Left lung (tissue), 4 donors: ENCODE measurements at regions not wholly inside any gene's neighbourhood (a gene's known extent, or its start where the extent isn't known, plus 50 kb on each side); places are given as distances from the start of the nearest gene placed in this dataset.

Experiments used
- ATAC-seq: fragments of 200-7000 bp; cut with Tn5 transposase; one replicate; pipeline ENCODE4 v1.9.1; 2020; ENCODE audit warnings: moderate library complexity
- DNase-seq, 4 donors: peaks; one replicate each; pipeline ENCODE4 v3.0.0-alpha.2; 2013 to 2020
- H3K27ac ChIP-seq, 2 donors: fragments of 200-600 bp; sonication (generic) in 1 of 2; one replicate each; pipeline versions ENCODE4 v1.5.0 to v1.8.0; 2020 to 2021
- H3K27me3 ChIP-seq, 2 donors: fragments of 200-600 bp; sonication (generic) in 1 of 2; one replicate each; pipeline versions ENCODE4 v1.5.0 to v1.8.0; 2020 to 2021
- H3K36me3 ChIP-seq, 2 donors: fragments of 200-600 bp; sonication (generic) in 1 of 2; one replicate each; pipeline versions ENCODE4 v1.5.0 to v1.8.0; 2020 to 2021
- H3K4me1 ChIP-seq, 2 donors: fragments of 200-600 bp; one replicate each; pipeline ENCODE4 v1.8.0; 2021
- H3K4me3 ChIP-seq, 2 donors: fragments of 200-600 bp; sonication (generic) in 1 of 2; one replicate each; pipeline versions ENCODE4 v1.5.0 to v1.8.0; 2020 to 2021; ENCODE audit warnings: mild to moderate bottlenecking in 1 of 2
- H3K9me3 ChIP-seq, 2 donors: fragments of 200-600 bp; sonication (generic) in 1 of 2; one replicate each; pipeline versions ENCODE4 v1.5.0 to v1.8.0; 2020 to 2021
- CTCF ChIP-seq, 2 donors: fragments of 200-600 bp; sonication (generic) in 1 of 2; IDR thresholded peaks; one replicate each; pipeline versions ENCODE4 v1.5.0 to v1.8.0; 2021; ENCODE audit warnings: antibody characterized with exemption in 2 of 2
- intact Hi-C, 2 donors: fragments of 100-400 bp; cut with DNase I; formaldehyde crosslinking; loops; one replicate each; pipeline versions ENCODE4 v1.11.2 to v1.14.2; 2022
- donor health status: DM: no; HTN: yes; CAD: no.
- donor health status: DM: no; HTN: no; CAD: no.

DNA sequence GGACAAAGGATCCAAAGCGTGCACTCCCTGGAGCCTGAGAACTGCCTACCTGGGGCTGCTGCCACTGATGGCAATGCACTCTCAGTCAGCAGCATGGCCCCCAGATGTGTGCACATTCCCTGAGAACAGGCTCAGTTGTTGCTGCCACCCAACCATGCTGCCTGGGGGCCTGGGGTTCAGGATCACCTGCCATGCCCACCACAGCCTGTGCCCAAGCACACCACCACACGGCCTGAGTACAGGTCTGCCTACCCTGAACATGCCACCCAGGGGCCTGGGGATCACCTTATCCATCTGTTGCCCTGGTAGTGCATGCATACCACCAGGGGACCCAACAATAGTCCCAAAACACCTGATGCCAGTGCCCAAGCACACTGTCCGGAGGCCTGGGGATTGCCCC, 1174.5 kb downstream of the SORCS1 start:
- no peaks in the 10 kb centered on the region for H3K27me3 ChIP-seq
- H3K4me3 ChIP-seq = no peak overlapping the region
- DNase-seq (no peak), ATAC-seq (no peak)
- no peaks in the 10 kb centered on the region for H3K4me1 ChIP-seq
- no peak for TF ChIP-seq CTCF (IDR thresholded peaks at IDR 0.05)
- intact Hi-C loops = no loop called here
- no peaks in the 10 kb centered on the region for H3K9me3 ChIP-seq
- no peaks in the 10 kb centered on the region for H3K36me3 ChIP-seq
- no peak overlapping the region for H3K27ac ChIP-seq

- Histone ChIP-seq H3K4me3 (no peak overlapping the region), H3K36me3 (no peaks in the 10 kb centered on the region), H3K9me3 (no peaks in the 10 kb centered on the region), H3K4me1 (no peaks in the 10 kb centered on the region), H3K27ac (no peak overlapping the region), H3K27me3 (no peaks in the 10 kb centered on the region)
- ATAC-seq (no peak), DNase-seq (no peak)
- TF ChIP-seq CTCF (IDR thresholded peaks at IDR 0.05) = no peak
- intact Hi-C loops = no loop called here
These were observed 1175.7 kb downstream of the SORCS1 start for GRCh38 chr10:105988848-105989247.

GRCh38 chr10:105986912-105987635, 1177.4 kb downstream of the SORCS1 start:
- DNase-seq (peak in 2 of 4 donors; percentile 89 to 94), ATAC-seq (peak; percentile 56)
- Histone ChIP-seq H3K36me3 (no peaks in the 10 kb centered on the region), H3K27me3 (no peaks in the 10 kb centered on the region), H3K4me1 (no peaks in the 10 kb centered on the region), H3K27ac (no peak overlapping the region), H3K9me3 (no peaks in the 10 kb centered on the region), H3K4me3 (no peak overlapping the region)
- TF ChIP-seq CTCF (IDR thresholded peaks at IDR 0.05) = no peak
- intact Hi-C loops = no loop called here

DNA sequence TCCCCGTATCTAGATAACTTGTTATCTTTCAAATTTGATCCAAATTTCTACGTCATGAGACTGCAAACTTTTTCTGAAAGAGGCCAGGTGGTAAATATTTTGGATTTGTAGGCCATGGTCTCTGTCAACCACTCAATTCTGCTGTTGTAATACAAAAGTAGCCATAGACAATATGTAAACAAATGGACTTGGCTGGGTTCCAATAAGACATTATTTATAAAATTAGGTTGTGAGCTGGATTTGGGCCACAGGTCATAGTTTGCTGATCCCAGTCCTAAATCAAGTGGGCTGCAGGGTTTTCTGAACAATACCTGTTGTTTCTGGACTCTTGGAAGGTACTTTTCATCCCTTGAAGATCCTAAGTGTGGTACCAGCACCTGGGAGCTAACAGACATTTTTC, 1178.0 kb downstream of the SORCS1 start:
- intact Hi-C loops = no loop called here
- no peak overlapping the region for H3K27ac ChIP-seq
- TF ChIP-seq CTCF (IDR thresholded peaks at IDR 0.05) = no peak
- DNase-seq (no peak), ATAC-seq (no peak)
- H3K27me3 ChIP-seq = no peaks in the 10 kb centered on the region
- H3K4me3 ChIP-seq = no peak overlapping the region
- H3K4me1 ChIP-seq = no peaks in the 10 kb centered on the region
- no peaks in the 10 kb centered on the region for H3K36me3 ChIP-seq
- H3K9me3 ChIP-seq = no peaks in the 10 kb centered on the region

- intact Hi-C loops = no loop called here
- no peaks in the 10 kb centered on the region for H3K9me3 ChIP-seq
- H3K27ac ChIP-seq = no peak overlapping the region
- DNase-seq = no peak
- TF ChIP-seq CTCF (IDR thresholded peaks at IDR 0.05) = no peak
- H3K4me3 ChIP-seq = no peak overlapping the region
- ATAC-seq = no peak
- no peaks in the 10 kb centered on the region for H3K27me3 ChIP-seq
- no peaks in the 10 kb centered on the region for H3K4me1 ChIP-seq
- H3K36me3 ChIP-seq = no peaks in the 10 kb centered on the region
These were observed 1181.8 kb downstream of the SORCS1 start for GRCh38 chr10:105982735-105983134.
